HEK293T (cell line): ENCODE measurements at regions not wholly inside any gene's neighbourhood (a gene's known extent, or its start where the extent isn't known, plus 50 kb on each side); places are given as distances from the start of the nearest gene placed in this dataset.

Source experiments
- CTCF ChIA-PET: fragments of 350-600 bp; formaldehyde crosslinking; extraction: SDS; loops from one replicate; lab custom pipeline; 2021; ENCODE audit warnings: antibody characterized with exemption, inconsistent platforms; lab: Yijun Ruan, JAX
- POLR2A ChIA-PET: fragments of 350-600 bp; formaldehyde crosslinking; extraction: SDS; loops from one replicate; lab custom pipeline; 2020; ENCODE audit warnings: antibody characterized with exemption, inconsistent platforms; lab: Yijun Ruan, JAX
- DNase-seq: peaks from one replicate; pipeline ENCODE4 v3.0.0; 2012; ENCODE audit warnings: mixed read lengths; ENCODE audit errors: extremely low spot score
- ARNT ChIP-seq: fragments of 450-650 bp; IDR thresholded peaks from 2 replicates; pipeline ENCODE4 v1.6.1; 2017; ENCODE audit warnings: mild to moderate bottlenecking
- BHLHE40 ChIP-seq: fragments of 450-650 bp; IDR thresholded peaks from 2 replicates; pipeline ENCODE4 v1.6.1; 2016; ENCODE audit warnings: mild to moderate bottlenecking, moderate library complexity, borderline replicate concordance
- CTBP1 ChIP-seq: fragments of 450-650 bp; IDR thresholded peaks from 2 replicates; pipeline ENCODE4 v1.6.1; 2016; ENCODE audit warnings: borderline replicate concordance
- ELF4 ChIP-seq: fragments of 450-650 bp; IDR thresholded peaks from 2 replicates; pipeline ENCODE4 v1.6.1; 2017; ENCODE audit warnings: antibody characterized with exemption
- FOXA1 ChIP-seq: fragments of 450-650 bp; IDR thresholded peaks from 2 replicates; pipeline ENCODE4 v1.6.1; 2016; ENCODE audit warnings: mild to moderate bottlenecking
- FOXK2 ChIP-seq: fragments of 450-650 bp; IDR thresholded peaks from 2 replicates; pipeline ENCODE4 v1.6.1; 2016; ENCODE audit warnings: mild to moderate bottlenecking
- FOXM1 ChIP-seq: fragments of 450-650 bp; IDR thresholded peaks from 2 replicates; pipeline ENCODE4 v1.6.1; 2017; ENCODE audit warnings: mild to moderate bottlenecking, borderline replicate concordance
- HDGF ChIP-seq: fragments of 450-650 bp; IDR thresholded peaks from 2 replicates; pipeline ENCODE4 v1.6.1; 2017; ENCODE audit warnings: antibody characterized with exemption, borderline replicate concordance
- L3MBTL2 ChIP-seq: fragments of 450-650 bp; conservative IDR thresholded peaks from 2 replicates; pipeline ENCODE4 v1.6.1; 2016; ENCODE audit warnings: mild to moderate bottlenecking
- LEF1 ChIP-seq: fragments of 450-650 bp; IDR thresholded peaks from 2 replicates; pipeline ENCODE4 v1.6.1; 2017; ENCODE audit warnings: mild to moderate bottlenecking, borderline replicate concordance
- NFRKB ChIP-seq: fragments of 450-650 bp; IDR thresholded peaks from 2 replicates; pipeline ENCODE4 v1.6.1; 2016; ENCODE audit warnings: mild to moderate bottlenecking, moderate library complexity
- SP1 ChIP-seq: fragments of 450-650 bp; IDR thresholded peaks from 2 replicates; pipeline ENCODE4 v1.6.1; 2017
- SUZ12 ChIP-seq: fragments of 450-650 bp; IDR thresholded peaks from 2 replicates; pipeline ENCODE4 v1.6.1; 2016; ENCODE audit warnings: mild to moderate bottlenecking
- TARDBP ChIP-seq: fragments of 450-650 bp; IDR thresholded peaks from 2 replicates; pipeline ENCODE4 v1.6.1; 2016
- ZNF384 ChIP-seq: fragments of 450-650 bp; IDR thresholded peaks from 2 replicates; pipeline ENCODE4 v1.6.1; 2016
- TF ChIP-seq, protein P1 (sequence below): fragments of 450-650 bp; IDR thresholded peaks from 2 replicates; pipeline ENCODE4 v1.6.1; 2016

DNA sequence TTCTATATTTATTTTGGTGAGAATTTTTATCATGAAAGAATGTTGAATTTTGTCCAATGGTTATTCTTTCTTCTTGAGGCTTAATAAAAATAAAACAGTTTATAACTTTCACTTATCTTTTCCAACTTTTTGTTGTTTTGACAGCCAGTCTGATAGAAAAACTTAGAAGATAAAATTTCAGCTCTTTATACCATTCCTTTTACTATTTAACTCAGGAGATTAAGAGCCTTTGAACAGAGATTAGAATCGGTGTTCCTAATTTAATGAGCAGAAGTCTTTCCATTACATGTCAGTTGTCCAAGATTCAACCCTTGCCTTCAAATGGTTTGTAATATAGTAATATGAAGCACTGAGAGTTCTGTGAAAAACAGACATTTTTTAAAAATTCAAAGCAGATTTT lies 97.8 kb upstream of the SEC61G start:
- TF ChIP-seq ARNT = no peak
- TF ChIP-seq, protein P1, sequence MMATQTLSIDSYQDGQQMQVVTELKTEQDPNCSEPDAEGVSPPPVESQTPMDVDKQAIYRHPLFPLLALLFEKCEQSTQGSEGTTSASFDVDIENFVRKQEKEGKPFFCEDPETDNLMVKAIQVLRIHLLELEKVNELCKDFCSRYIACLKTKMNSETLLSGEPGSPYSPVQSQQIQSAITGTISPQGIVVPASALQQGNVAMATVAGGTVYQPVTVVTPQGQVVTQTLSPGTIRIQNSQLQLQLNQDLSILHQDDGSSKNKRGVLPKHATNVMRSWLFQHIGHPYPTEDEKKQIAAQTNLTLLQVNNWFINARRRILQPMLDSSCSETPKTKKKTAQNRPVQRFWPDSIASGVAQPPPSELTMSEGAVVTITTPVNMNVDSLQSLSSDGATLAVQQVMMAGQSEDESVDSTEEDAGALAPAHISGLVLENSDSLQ = no peak
- TF ChIP-seq SUZ12 = no peak
- TF ChIP-seq SP1 = no peak
- no peak for TF ChIP-seq ELF4
- no peak for TF ChIP-seq HDGF
- no peak for TF ChIP-seq ZNF384
- no peak for TF ChIP-seq BHLHE40
- no peak for TF ChIP-seq L3MBTL2
- no peak for TF ChIP-seq LEF1
- TF ChIP-seq FOXA1 = no peak
- TF ChIP-seq TARDBP = no peak
- no peak for TF ChIP-seq CTBP1
- TF ChIP-seq NFRKB = no peak
- TF ChIP-seq FOXK2 = no peak
- no peak for DNase-seq
- POLR2A ChIA-PET = no interaction called here
- CTCF ChIA-PET = no interaction called here

DNA sequence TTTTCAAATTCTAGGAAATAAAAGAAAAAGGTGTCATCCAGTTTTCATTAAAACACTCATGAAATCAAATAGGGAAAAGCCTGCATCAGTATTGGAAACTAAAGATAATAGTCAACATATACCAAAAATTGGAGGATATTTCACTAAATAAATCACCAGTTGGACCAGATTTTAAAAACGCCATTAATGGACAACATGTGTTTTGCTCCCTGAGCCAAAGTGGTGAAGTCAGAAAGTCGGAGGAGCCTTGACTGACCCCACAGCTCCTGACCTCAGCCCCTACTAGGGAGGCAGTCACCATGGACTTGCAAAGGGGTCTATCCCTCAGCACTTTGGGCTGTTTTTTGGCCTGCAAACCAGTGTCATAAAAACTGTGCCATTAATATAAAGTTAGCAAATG lies 98.3 kb upstream of the SEC61G start:
- ChIA-PET CTCF (no interaction called here), POLR2A (no interaction called here)
- no peak for DNase-seq
- TF ChIP-seq FOXM1 (no peak), HDGF (no peak), ARNT (no peak), ZNF384 (no peak), FOXK2 (no peak)

DNA sequence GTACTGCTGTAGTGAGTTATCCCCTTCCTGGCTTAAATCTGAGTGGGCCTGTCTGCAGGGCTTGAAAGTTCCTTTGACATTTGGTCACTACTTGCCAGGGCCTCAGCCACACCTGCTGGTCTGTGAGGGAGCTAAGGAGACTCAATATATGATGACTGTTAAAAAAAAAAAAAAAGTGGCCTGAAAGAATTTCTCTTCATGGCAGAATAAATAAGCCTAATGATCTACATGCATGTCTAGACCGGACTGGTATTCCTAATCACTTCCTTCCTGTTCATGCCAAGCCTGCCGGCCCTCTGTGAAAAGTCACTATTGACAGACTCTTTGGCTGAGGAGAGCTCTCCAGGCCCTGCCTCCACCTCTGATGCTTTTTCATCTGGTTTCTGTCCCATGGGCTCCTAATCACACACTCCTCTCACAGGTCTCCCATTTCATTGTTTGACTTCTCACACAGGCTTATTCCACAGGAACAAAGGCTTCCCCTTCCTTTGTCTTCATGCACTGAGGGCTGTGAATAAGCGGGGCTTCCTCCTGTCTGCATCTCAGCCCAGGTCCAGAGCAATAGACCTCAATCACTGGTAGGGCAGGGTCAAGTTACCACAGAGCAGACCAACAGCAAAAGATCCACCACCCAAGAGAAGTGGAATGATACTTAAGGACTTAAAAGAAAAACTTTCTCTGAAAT lies 99.1 kb upstream of the SEC61G start:
- ChIA-PET POLR2A (no interaction called here), CTCF (no interaction called here)
- no peak for TF ChIP-seq L3MBTL2
- no peak for TF ChIP-seq FOXA1
- TF ChIP-seq TARDBP = no peak
- TF ChIP-seq HDGF = no peak
- no peak for TF ChIP-seq SUZ12
- TF ChIP-seq, protein P1 = no peak
- no peak for TF ChIP-seq FOXM1
- no peak for DNase-seq

DNA sequence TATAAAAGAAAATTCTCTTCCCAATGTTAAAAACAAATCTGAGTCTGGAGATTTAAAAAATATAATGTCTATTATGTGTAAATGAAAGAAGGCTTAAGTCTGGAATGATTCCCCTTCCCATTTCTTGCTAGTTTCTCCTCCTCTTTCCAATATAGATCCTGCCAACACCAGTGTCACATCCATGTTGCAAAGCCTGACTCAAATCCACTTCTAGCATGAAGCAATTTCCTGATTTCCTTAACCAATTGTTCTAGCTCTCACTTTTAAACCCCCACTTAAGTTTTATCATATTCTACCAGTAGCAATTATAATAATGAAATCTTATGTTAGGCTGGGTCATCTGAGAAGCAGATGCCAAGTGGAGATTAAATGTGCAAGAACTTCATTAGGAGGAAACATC lies 100.1 kb upstream of the SEC61G start:
- no peak for DNase-seq
- POLR2A ChIA-PET = no interaction called here
- CTCF ChIA-PET = no interaction called here
- TF ChIP-seq FOXM1 (no peak), ZNF384 (no peak), CTBP1 (no peak), FOXA1 (no peak), ARNT (no peak), LEF1 (no peak)
- TF ChIP-seq, protein P1 = no peak

DNA sequence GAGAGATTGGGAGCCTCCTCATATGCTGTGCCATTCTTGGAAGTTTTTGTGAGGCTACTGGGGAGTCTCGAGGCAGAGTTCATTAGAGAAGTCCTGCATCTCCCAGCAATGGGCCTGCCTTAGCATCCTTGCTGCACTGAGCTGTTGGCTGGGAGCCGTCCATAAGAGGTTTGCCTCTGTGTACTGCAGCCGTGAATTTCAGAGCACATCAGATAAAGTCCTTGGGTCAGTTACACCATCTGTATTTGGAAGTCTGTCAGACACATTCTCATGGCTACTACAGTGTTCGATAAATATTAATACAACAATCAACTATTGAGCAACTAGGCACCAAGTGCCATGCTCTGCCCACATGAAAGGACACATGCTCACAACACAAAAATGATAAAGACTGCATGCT lies 100.5 kb upstream of the SEC61G start:
- no peak for DNase-seq
- POLR2A ChIA-PET = no interaction called here
- CTCF ChIA-PET = no interaction called here
- TF ChIP-seq, protein P1 = no peak
- TF ChIP-seq L3MBTL2 = no peak
- TF ChIP-seq FOXA1 = no peak
- TF ChIP-seq HDGF = no peak
- no peak for TF ChIP-seq LEF1
- no peak for TF ChIP-seq ZNF384
- no peak for TF ChIP-seq FOXK2
- no peak for TF ChIP-seq SP1
- no peak for TF ChIP-seq ARNT

DNA sequence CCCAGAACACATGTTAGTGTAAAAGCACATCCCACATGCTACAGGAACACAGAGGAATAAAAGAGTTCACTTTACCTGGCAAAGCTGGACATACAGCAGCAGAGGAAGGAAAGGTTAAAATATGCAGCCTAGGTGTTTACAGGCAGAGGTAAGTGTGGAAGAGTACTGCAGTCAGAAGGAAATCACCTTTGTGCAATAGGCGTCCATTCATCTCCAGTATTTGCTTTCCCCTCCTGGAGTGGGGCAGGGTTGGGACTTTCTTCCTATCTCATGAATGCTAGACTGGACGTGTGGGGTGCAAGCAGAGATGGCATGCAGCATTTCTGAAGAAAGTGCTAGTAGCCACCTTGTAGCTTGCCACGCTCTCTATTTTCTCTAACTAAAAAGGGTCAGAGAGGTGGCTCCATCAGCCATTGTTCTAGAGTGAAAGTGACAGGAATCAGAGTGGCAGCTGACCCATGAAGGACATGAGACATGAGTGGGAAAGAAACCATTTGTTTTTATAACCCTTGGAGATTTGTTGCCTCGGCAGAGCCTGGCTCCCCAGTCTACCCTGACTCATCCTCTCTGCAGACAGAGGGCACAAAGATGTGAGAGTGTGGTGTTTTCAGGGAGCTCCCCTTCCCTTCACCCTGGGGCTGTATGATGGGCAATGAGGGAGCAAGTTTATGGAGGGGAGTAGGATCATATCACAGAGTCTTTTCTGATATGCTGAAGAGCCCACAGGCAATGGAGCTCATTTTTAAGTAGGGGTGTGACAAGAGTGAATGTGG lies 101.2 kb upstream of the SEC61G start:
- CTCF ChIA-PET = interaction anchor here (0.6 kb wide), 1 partner anchor 12 kb away, joined by 3 read pairs; no protein-coding TSS in a partner anchor
- TF ChIP-seq NFRKB (no peak), SUZ12 (no peak)
- DNase-seq = no peak
- POLR2A ChIA-PET = no interaction called here
